RWPE2 (cell line): ENCODE measurements at regions not wholly inside any gene's neighbourhood (a gene's known extent, or its start where the extent isn't known, plus 50 kb on each side); places are given as distances from the start of the nearest gene placed in this dataset.

ENCODE experiments used
- ATAC-seq: fragments of 200-7000 bp; cut with Tn5 transposase; 3 replicates; pipeline ENCODE4 v1.9.1; 2021; ENCODE audit warnings: low read depth
- DNase-seq: peaks from one replicate; pipeline ENCODE4 v3.0.0-alpha.2; 2020; ENCODE audit warnings: low spot score
- H3K27ac ChIP-seq: fragments of 450-650 bp; 2 replicates; pipeline ENCODE4 v1.5.1; 2017; ENCODE audit warnings: mild to moderate bottlenecking; ENCODE audit not compliant: poor library complexity, severe bottlenecking
- H3K27me3 ChIP-seq: fragments of 250-450 bp; sonication (Bioruptor Pico); 2 replicates; pipeline ENCODE4 v1.5.1; 2021; ENCODE audit warnings: mild to moderate bottlenecking, moderate library complexity; ENCODE audit not compliant: insufficient read depth, poor library complexity, severe bottlenecking
- H3K36me3 ChIP-seq: fragments of 250-450 bp; sonication (Bioruptor Pico); 2 replicates; pipeline ENCODE4 v1.5.1; 2020; ENCODE audit warnings: low read depth, mild to moderate bottlenecking, moderate library complexity
- H3K4me1 ChIP-seq: fragments of 250-450 bp; sonication (Bioruptor Pico); 2 replicates; pipeline ENCODE4 v1.5.1; 2021; ENCODE audit warnings: mild to moderate bottlenecking, moderate library complexity; ENCODE audit not compliant: insufficient read depth, poor library complexity, severe bottlenecking
- H3K4me3 ChIP-seq: fragments of 250-450 bp; sonication (Bioruptor Pico); 2 replicates; pipeline ENCODE4 v1.5.1; 2021; ENCODE audit warnings: mild to moderate bottlenecking, moderate library complexity; ENCODE audit not compliant: severe bottlenecking
- H3K9me3 ChIP-seq: fragments of 250-450 bp; sonication (Bioruptor Pico); 2 replicates; pipeline ENCODE4 v1.5.1; 2021; ENCODE audit warnings: mild to moderate bottlenecking, moderate library complexity; ENCODE audit not compliant: severe bottlenecking
- CTCF ChIP-seq: fragments of 450-650 bp; IDR thresholded peaks from one replicate; pipeline ENCODE4 v1.5.1; 2017; ENCODE audit warnings: mild to moderate bottlenecking, moderate library complexity; ENCODE audit not compliant: poor library complexity, severe bottlenecking

GRCh38 chr5:71834601-71835000, 115.5 kb downstream of the CARTPT start:
- Histone ChIP-seq H3K36me3 (no peaks in the 10 kb centered on the region), H3K27ac (no peak overlapping the region), H3K27me3 (no peaks in the 10 kb centered on the region), H3K4me1 (peaks cover 8% of the 10 kb centered on the region), H3K4me3 (no peak overlapping the region), H3K9me3 (no peaks in the 10 kb centered on the region)
- TF ChIP-seq CTCF = no peak
- DNase-seq (no peak), ATAC-seq (no peak)

- H3K9me3 ChIP-seq = no peaks in the 10 kb centered on the region
- H3K27ac ChIP-seq = no peak overlapping the region
- ATAC-seq (0 out of 3 replicates have a peak, but pooled peaks have one; percentile 29), DNase-seq (no peak)
- peak; percentile 51 for TF ChIP-seq CTCF
- H3K4me3 ChIP-seq = no peak overlapping the region
- no peaks in the 10 kb centered on the region for H3K4me1 ChIP-seq
- H3K27me3 ChIP-seq = no peaks in the 10 kb centered on the region
- no peaks in the 10 kb centered on the region for H3K36me3 ChIP-seq
Measured at GRCh38 chr5:71836084-71836483, 117.0 kb downstream of the CARTPT start.

GRCh38 chr5:71836559-71837112, 117.6 kb downstream of the CARTPT start:
- no peak overlapping the region for H3K27ac ChIP-seq
- H3K4me3 ChIP-seq = no peak overlapping the region
- H3K9me3 ChIP-seq = no peaks in the 10 kb centered on the region
- no peaks in the 10 kb centered on the region for H3K27me3 ChIP-seq
- no peak for TF ChIP-seq CTCF
- H3K36me3 ChIP-seq = no peaks in the 10 kb centered on the region
- ATAC-seq = no peak
- no peak for DNase-seq
- no peaks in the 10 kb centered on the region for H3K4me1 ChIP-seq

GRCh38 chr5:71838286-71838685, 119.2 kb downstream of the CARTPT start:
- ATAC-seq (no peak), DNase-seq (no peak)
- no peaks in the 10 kb centered on the region for H3K4me1 ChIP-seq
- H3K9me3 ChIP-seq = no peaks in the 10 kb centered on the region
- no peaks in the 10 kb centered on the region for H3K27me3 ChIP-seq
- no peak overlapping the region for H3K27ac ChIP-seq
- TF ChIP-seq CTCF = no peak
- H3K36me3 ChIP-seq = no peaks in the 10 kb centered on the region
- no peak overlapping the region for H3K4me3 ChIP-seq

- Histone ChIP-seq H3K9me3 (no peaks in the 10 kb centered on the region), H3K4me1 (no peaks in the 10 kb centered on the region), H3K4me3 (no peak overlapping the region), H3K36me3 (no peaks in the 10 kb centered on the region), H3K27ac (no peak overlapping the region), H3K27me3 (no peaks in the 10 kb centered on the region)
- ATAC-seq = no peak
- no peak for DNase-seq
- TF ChIP-seq CTCF = no peak
Measured at GRCh38 chr5:71839096-71839884, 120.2 kb downstream of the CARTPT start.
